GM21367 (cell line): ENCODE measurements at regions not wholly inside any gene's neighbourhood (a gene's known extent, or its start where the extent isn't known, plus 50 kb on each side); places are given as distances from the start of the nearest gene placed in this dataset.
"Not testable (repeated sequence)": the region's sequence is repeated elsewhere in the genome, so short reads cannot be mapped to it uniquely, and the experiment has no call there.

Source experiments
- ATAC-seq: cut with Tn5 transposase; IDR thresholded peaks from one replicate; pipeline ENCODE4 v1.9.1; 2021; ENCODE audit not compliant: unreplicated experiment

DNA sequence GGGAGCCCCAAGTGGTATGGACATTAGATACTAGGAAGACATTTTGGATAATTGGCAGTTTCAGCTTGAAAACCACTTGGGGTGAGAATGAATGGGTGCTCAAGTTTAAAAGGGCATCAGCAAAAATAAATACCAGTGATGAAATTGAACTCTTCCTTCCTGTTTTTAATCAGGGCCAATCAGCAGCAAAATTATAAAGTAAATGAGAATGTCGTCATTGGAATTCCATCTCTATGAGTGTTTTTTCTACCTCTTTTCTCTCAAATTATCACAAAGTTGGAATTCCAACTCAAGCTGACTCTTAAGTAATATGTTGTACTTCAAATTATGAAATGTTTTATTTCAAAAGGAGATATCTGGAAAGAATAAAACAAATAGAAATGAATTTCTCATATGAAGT is 730.6 kb downstream of the METTL15 start:
- ATAC-seq: no peak

DNA sequence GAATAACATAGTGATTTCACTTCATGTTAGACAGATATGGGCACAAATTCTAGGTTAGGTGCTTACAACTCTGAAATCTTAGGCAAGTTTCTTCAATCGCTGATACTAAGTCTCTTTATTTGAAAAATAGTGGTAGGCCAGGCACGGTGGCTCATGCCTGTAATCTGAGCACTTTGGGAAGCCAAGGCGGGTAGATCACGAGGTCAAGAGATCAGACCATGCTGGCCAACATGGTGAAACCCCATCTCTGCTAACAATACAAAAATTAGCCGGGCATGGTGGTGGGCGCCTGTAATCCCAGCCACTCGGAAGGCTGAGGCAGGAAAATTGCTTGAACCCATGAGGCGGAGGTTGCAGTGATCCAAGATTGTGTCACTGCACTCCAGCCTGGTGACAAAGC is 729.4 kb downstream of the METTL15 start:
- no peak for ATAC-seq

DNA sequence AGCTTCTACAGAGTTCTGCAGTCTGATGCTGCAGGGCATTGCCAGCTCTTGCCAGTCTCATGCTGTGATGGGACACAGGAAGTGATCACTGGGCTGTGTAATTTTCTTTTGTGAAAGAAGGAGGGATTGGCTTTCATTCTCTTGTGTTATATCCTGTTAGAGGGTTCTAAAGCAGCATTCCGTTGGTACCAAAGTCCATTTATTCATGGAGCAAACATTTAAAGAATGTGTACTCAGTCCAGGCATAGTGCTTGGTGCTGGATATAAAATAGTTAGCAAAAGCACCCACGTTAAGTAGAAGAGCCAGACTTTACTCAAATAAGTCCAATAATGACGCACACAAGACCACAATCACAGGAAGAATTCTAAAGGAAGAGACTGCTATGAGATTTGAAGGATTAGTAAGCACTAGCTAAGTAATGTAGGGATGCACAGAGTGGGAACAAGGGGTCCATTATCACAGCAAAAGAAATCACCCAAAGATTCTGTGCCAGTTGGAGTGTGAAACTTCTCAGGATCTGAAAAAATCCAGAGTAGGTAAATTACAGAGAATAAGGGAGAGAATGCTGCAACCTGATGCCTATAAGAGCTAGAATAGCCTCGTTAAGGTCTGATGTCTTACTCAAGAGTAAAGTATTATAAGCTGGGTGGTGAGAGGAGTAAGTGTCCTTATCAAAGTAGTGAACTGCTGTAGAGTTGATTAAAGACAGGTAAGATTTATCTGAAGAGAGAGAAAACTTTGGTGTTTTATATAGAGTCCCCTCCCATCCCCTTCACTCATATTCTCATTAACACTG is 728.3 kb downstream of the METTL15 start:
- ATAC-seq: no peak

DNA sequence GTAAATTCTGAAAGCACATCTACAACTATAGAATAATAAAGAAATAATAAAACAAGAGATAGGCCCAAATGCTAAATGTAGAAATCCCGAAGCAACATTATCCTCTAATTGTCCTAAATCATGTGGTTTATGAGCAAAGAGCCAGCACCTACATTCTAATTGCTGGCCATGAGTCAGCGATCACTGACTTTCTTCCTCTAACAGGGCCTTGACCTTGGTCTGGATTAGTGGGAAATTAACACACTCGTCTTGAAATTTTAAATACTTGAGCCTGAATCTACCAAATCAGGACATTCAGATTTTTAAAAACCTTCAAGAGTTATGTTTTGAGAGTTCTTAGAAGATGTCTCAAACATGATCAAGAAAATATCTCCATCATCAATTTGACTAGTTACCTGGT is 727.6 kb downstream of the METTL15 start:
- ATAC-seq: no peak

DNA sequence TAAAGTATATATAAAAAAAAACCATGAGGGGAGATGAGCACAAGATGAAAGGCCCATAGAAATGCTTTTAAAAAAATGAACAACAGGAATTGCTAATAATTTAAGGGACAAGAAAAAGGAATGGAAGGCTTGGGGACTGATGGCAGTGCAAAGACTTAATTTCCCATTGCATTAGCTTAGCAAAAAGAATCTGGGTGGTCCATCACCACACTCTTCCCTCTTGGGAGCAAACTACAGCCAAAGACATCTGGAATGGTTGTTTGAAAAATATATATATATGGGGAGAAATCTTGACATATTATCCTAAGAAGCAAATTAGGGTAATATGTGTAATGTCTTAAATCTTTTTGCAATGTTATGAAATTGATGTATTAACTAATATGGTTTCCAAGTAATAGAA is 727.1 kb downstream of the METTL15 start:
- no peak for ATAC-seq

DNA sequence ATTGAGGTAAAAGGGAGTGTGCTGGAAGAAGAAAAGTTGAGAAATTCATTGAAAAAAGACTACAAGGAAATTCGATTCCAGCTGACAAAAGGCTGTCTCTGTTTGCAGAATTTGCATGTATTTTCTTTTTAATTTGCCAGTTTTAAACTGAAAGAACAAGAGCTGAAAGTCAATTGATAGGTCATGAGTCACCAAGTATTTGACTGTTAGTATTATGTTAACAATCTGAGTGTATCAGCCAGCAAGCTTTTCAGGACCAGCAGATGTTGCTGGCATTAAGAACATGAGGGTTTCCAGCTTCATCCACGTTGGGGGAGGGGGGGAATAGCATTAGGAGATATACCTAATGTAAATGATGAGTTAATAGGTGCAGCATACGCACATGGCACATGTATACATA is 726.7 kb downstream of the METTL15 start:
- no peak for ATAC-seq

DNA sequence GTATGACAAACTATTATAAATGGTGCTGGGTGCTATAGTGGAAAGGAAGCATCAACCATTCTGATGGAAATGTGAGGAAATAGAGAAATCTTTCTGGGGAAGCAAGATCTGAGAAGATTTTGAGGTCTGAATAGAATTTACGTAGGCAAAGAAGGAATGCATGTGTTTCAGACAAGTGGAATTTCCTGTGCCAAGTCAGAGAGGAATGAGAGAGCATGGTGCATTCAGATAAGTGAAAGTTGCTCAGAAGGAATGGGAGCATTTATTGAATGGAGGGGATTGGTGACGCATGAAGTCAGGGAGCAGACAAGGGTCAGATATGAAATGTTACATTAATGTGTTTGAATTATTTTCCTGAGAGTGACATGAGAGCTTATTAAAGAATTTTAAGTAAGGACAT is 725.5 kb downstream of the METTL15 start:
- no peak for ATAC-seq

DNA sequence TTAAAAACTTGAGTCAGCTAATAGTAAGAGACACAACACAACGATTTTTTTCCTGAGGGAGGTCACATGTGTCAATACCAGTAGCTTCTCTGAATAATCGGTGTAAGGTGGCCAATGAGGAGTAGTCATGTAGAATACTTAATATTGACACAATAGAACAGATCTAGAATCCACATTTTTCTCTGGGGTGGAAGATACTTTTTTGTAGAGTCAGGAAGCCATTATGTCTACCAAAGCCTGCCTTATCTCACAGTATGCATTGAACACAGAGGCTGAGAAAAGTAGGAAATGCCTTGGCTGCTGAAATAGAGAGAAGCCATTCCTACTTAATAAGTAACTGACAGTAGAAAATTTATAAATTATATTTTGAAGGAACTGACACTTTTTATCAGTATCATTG is 725.0 kb downstream of the METTL15 start:
- no peak for ATAC-seq

DNA sequence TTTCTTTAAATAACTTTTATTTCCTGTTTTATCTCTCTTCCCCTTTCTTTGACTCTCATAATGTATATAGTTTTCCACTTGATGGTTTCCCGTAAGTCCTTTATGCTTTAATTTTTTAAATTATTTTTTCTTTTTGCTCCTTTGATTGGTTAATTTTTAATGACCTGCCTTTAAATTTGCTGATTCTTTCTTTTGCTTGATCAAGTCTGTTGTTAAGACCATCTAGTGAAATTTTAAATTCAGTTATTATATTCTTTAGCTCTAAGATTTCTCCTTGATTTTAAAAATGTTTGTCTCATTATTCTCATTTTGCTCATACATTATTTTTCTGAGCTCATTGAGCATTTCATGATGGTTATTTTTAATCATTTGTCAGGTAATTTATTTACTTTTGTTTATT is 718.6 kb downstream of the METTL15 start:
- ATAC-seq: no peak

DNA sequence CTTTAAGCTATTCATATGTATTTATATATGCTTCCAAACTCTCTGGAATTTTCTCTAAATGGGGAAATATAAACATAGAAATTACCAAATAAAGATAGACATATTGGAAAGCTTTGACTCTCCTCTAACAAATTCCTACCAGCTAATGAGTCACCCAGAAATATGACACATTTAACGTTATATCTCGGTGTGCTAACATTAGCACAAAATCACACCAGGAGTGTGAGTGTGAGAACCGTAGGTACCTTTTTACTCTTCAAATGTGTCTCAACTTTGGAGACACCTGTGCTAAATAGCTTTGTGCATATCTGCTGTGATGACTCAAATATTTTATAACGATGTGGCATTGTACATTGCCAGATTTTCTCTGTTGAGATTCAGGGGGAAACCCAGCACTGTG is 714.4 kb downstream of the METTL15 start:
- no peak for ATAC-seq

DNA sequence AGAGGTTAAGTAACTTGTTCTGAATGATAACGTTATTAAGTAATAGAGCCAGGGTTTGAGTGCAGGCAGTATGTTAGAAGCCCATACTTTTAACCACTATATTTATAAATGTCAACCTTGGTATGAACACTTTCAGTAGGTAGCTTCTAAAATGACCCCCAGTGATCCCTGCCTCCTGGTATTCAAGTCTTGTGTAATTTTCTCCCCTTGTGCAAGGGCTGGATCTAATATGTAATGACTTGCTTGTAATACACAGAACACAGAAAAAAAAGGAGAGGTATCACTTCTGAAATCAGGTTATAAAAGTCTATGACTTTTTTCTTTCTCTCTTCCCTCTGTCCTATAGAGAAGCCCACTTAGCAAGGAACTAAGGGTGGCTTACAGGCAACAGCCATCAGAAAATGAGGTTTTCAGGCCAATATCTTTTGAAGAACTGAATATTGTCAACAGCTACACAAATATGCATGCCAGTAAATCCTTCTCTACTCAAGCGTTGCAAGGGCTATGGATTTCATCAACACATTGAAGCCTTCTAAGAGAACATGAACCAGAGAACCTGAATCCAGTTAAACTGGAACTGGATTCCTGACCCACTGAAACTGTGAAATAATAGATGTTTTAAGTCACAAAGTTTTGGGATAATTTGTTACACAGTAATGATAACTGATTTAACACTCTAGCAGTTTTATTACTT is 712.3 kb downstream of the METTL15 start:
- ATAC-seq: no peak

DNA sequence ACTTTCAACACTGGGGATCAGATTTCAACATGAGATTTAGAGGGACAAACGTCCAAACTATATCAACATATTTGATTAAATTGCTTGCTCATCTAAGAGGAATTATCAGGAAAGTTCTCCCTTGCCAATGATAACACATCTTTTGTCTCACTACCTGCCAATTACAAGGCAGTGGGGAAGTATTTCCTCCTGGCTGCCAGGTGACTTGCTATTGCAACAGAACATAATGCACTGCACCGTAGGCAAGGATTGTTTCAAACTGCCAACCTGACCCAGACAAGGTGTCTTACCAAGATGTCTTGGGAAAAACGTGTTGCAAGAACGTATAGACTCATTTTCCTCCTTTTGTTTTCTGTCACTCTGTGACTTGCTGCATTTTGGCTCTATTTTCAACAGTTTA is 711.6 kb downstream of the METTL15 start:
- no peak for ATAC-seq

DNA sequence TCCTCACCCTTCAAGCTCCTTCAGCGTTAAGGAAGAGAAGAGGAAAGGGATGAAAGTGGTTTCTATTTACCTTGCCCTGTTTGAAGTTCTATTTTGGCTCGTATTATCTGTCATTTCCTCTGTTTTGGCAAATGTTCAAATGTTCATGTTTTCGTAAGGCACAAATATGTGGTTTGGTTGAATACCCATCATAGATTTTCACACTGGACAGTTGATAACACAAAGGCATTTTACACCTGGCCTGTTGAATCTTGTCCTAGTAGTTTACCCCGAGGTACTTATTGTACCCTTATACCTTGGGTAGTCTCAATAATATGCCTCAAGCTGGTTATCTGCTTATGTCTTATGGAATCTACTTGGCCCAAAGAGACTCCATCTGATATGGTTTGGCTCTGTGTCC is 706.9 kb downstream of the METTL15 start:
- ATAC-seq: no peak

DNA sequence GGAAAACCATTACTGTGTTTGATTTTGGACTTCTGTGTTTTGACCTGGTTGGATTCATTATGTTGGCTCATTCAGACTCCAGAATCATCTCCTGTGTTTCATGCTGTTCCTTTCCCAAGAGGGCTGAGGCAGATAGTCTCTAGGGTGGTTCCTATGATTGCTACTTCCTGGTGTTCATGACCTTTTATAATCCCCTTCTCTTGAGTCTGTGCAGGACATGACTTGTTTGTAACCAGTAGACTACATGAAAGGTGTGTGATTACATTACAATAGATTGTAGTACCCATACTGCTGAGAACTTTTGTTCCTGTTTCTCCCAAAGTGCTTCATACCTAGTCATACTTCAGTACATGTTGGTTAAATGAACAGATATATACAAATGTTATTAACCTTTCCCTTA is 700.6 kb downstream of the METTL15 start:
- no peak for ATAC-seq

DNA sequence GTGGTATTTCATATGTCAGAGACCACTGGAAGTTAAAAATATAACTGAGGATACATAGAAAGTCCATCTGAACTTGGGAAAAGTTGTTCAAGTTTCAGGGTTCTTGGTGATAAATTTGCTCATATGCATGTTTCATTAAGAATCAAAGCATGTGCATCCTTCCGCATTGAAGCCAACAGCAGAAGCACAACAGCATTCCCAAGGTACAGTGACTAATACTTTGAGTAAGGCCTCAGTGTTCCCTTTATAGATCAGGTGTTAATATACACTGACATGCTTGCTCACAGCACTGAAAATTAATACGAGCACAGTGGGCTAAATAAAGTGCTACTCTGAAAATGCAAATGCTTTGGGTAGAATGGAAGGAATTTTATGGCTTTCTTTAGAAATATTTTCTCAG is 691.1 kb downstream of the METTL15 start:
- no peak for ATAC-seq

DNA sequence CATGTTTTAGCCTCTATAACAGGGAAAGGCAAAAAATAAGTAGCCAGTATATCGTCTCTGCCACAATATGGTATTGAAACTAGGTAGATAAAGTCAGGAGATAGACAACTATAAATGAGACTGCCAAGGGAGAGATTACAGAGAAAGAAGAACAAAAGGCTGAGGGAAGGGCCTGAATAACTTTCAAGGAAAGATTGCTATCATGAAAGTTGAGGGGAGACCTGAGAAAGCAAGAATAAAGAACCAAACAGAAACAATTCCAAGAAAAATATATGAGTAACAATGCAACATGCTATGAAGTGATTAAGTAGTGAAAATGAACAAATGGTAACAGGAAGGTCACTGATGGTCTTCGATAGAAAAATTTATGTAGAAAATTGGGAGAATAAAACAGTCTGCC is 690.1 kb downstream of the METTL15 start:
- no peak for ATAC-seq

DNA sequence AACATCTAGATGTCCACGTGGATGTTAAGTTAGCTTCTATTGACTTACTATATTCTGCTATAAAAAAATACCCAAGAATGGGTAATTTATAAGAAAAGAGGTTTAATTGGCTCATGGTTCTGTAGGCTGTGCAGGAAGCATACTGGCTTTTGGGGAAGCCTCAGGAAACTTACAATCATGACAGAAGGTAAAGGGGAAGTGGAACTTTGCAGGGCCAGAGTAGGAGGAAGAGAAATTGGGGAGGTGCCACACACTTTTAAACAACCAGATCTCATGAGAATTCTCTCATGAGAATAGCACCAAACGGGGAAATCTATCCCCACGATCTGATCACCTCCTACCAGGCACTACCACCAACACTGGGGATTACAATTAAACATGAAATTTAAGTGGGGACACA is 689.3 kb downstream of the METTL15 start:
- no peak for ATAC-seq

DNA sequence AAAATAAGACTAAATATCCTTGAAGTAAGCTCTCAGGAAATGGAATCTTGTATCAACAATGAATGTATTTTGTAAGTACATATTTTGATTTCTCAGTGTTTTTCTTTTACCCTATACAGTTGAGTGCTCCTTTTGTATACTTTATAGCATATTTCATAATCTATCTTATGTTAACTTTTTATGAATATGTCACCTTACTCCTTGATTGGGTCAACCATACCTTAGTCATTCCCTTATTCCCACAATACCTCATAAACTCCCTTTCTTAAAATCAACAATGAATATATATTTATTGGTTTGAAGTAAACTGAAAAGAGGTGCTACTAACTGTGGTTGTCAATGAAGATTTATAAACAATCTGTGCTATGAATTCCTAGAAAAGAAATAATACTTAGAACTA is 686.2 kb downstream of the METTL15 start:
- ATAC-seq: no peak

DNA sequence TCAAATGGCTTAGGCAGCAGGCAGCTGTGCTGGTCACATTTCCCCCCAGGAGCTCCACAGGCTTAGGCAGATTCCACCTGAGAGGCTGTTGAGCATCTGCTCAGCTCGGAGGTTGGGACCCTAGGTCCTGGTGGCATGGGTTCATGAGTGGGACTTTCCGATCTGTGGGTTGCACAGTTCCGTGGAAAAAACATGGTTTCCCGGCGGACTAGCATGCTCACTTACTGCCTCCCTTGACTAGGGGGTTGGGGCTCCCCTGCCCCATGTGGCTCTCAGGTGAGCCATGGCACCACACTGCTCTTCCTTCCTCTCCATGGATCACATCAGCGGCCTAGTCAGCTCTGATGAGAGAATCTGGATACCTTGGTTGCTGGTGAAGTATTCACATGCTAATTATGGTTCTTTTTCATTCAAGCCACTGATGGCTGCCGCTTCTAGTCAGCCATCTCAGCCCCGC is 685.1 kb downstream of the METTL15 start:
- ATAC-seq: no peak

DNA sequence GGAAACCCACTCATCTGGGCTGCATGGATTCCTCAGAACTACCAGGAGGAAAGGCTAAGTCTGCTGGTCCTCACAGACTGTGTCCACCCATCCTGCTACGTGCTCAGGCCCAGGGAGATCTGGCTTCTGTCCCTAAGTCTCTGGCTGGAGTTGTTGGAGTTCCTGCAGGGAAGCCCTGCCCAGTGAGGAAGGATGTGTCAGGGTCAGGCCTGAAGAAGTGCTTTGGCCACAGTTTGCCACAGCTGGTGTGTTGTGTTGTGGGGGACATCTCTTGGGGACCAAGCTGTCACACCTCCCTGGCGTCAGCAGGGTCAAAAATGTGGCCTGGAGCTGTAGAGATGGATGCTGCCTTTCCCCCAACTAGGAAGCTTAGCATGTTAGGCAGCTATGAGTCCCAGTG is 684.7 kb downstream of the METTL15 start:
- no peak for ATAC-seq

DNA sequence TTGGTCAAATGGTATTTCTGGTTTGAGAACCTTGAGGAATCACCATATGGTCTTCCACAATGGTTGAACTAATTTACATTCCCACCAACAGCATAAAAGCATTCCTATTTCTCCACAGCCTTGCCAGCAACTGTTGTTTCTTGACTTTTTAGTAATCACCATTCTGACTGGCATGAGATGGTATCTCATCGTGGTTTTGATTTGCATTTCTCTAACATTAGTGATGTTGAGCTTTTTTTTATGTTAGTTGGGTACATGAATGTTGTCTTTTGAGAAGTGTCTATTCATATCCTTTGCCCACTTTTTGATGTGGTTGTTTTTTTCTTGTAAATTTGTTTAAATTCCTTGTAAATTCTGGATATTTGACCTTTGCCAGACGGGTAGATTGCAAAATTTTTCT is 679.7 kb downstream of the METTL15 start:
- not testable (repeated sequence) for ATAC-seq

DNA sequence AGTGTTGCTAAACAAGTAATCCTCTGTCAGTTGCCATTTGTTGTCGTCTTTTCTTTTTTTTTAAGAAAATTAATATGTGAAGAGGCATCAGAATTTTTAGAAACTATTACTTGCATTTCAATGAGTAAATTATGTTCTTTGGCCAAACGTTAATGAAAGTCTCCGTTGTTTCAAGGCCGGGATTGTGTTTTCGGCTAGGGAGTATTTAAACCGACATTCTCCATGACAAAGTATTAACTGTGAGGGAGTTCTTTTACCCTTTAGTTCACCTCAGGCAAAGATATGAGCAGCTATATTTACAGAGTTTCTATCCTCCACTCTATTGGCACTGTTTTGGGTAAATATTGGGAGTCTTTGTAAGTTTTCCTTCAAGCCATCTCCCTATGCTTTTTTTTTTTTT is 668.9 kb downstream of the METTL15 start:
- no peak for ATAC-seq

DNA sequence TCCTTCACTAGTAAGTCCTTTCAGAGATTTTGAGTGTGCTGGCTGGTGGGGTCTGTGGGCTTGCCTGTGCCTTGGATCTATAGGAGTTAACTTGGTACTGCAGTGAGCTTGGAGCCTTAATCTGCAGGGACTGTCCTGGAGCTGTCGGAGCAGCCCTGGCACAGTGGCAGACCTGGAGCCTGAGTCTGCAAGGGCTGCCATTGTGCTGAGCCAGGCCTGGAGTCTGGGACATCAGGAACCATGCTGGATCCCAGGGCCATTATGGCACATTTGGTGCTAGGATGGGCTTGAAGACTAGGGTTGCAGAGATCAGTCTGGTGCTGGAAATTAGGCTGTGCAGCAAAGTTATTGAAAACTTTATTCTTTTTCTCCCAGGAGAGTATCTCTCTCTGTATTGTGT is 665.4 kb downstream of the METTL15 start:
- no peak for ATAC-seq
